ENCODE measurements at regions not wholly inside any gene's neighbourhood (a gene's known extent, or its start where the extent isn't known, plus 50 kb on each side); places are given as distances from the start of the nearest gene placed in this dataset.

DNA sequence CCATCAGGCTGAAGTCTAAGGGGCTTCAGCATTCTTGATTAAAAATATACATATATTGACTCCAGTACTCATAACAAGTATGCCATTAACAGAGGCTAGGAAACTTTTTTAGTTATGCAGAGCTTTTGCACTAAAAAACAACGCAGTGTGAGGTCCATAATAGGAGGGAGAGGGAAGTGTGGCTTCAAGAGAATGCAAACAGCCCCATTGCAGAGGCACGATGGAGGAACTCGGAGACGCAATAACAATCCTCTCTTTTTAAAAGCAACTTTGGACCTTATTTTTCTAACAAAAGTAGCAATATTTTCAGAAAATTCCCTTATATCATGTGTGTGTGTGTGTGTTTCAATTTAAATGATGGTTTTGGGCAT is 150.0 kb upstream of the PTCH1 start:
- H3K4me1 ChIP-seq (ENCODE audit: control insufficient read depth, insufficient read depth, low read length, poor library complexity, severe bottlenecking): no peaks in the 10 kb centered on the region
- H3K9me3 ChIP-seq (ENCODE audit: control insufficient read depth, low read length): no peaks in the 10 kb centered on the region

DNA sequence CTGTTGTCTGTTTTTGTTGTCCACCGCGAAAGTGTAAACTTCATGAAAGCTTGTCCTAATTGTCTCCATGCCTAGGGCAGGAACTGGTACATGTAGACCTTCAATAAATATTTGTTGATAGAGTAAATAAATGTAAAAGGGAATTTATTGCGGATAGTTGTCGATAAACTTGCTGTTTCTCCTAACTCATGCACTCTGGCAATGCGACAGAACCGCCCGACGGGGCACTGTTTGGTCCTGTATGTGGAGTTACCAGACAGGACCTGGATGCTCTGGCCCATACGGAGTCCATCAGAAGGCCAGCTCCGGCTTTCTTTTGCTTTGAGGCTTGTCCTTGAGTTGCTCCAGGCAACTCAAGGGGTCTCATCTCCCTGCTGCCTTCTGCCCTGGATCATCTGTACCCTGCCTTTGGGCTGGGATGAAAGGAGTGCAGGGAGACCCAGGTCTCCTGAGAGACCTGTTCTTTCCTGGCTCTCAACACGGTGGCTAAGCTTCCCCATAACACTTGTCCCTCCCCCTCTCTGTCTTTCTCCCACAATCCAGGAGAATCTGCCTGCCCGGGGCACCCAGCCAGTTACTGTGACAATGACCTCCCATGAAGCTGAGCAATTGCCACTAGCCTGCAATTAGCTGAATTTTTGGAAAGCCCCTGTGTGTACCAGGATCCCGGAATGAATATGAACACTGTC is 149.5 kb upstream of the PTCH1 start:
- Histone ChIP-seq H3K36me3 (ENCODE audit: control insufficient read depth, insufficient read depth, low read length) (no peaks in the 10 kb centered on the region), H3K27ac (ENCODE audit: insufficient read depth, low read length, poor library complexity, severe bottlenecking) (no peak overlapping the region), H3K9me3 (ENCODE audit: control insufficient read depth, low read length) (no peaks in the 10 kb centered on the region), H3K4me1 (ENCODE audit: control insufficient read depth, insufficient read depth, low read length, poor library complexity, severe bottlenecking) (no peaks in the 10 kb centered on the region), H3K27me3 (replicated peaks; ENCODE audit: control insufficient read depth, insufficient read depth, low read length, poor library complexity, severe bottlenecking) (no peaks in the 10 kb centered on the region), H3K4me3 (ENCODE audit: insufficient read depth, low read depth, low read length, poor library complexity, severe bottlenecking) (no peak overlapping the region)
- DNase-seq: no peak

More for the DNA sequence above, 150.0 kb upstream of the PTCH1 start:
- no peak overlapping the region for H3K4me3 ChIP-seq (ENCODE audit: insufficient read depth, low read depth, low read length, poor library complexity, severe bottlenecking)
- H3K27me3 ChIP-seq (replicated peaks; ENCODE audit: control insufficient read depth, insufficient read depth, low read length, poor library complexity, severe bottlenecking): no peaks in the 10 kb centered on the region
- no peak for DNase-seq
- H3K27ac ChIP-seq (ENCODE audit: insufficient read depth, low read length, poor library complexity, severe bottlenecking): no peak overlapping the region
- H3K36me3 ChIP-seq (ENCODE audit: control insufficient read depth, insufficient read depth, low read length): no peaks in the 10 kb centered on the region

DNA sequence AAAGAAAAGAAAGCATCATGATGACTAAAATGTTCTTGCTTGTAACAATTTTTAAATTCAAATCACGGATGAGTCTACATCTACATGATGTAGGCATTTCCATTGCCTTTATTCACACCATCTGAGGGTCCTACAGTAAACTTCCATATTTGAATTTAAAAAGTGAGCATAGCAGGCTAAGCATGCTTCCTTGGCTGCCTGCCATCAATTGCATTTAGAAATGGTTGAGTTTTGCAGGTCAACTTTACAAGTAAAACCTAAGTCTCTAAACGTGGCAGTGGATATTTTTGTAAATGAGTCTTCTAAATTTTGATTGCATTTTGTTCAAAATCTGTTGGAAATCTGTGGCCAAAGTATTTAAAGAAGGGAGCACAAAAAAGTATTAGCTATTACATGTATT is 136.5 kb upstream of the PTCH1 start:
- Histone ChIP-seq H3K4me3 (ENCODE audit: insufficient read depth, low read depth, low read length, poor library complexity, severe bottlenecking) (no peak overlapping the region), H3K36me3 (ENCODE audit: control insufficient read depth, insufficient read depth, low read length) (no peaks in the 10 kb centered on the region), H3K9me3 (ENCODE audit: control insufficient read depth, low read length) (no peaks in the 10 kb centered on the region), H3K4me1 (ENCODE audit: control insufficient read depth, insufficient read depth, low read length, poor library complexity, severe bottlenecking) (no peaks in the 10 kb centered on the region), H3K27me3 (replicated peaks; ENCODE audit: control insufficient read depth, insufficient read depth, low read length, poor library complexity, severe bottlenecking) (no peaks in the 10 kb centered on the region), H3K27ac (ENCODE audit: insufficient read depth, low read length, poor library complexity, severe bottlenecking) (no peak overlapping the region)
- DNase-seq: no peak

DNA sequence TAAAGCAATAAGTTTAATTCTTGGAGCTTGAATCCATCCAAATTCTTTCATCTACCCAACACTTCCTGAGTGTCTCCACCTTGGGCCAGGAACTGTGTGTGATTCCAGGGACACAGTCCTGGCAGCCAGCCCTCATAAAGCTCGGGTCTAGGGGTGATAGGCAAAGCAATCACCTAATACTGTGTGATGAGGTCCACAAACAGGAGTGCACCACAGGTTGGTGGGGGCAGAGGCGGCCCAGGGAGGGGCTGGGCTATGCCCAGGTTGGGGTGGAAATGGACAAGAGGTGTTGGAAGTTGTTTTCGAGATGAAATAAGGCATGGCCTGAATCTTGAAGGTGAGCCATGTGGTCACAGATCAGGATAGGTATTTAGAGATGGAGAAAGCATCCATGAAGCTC is 133.9 kb upstream of the PTCH1 start:
- Histone ChIP-seq H3K4me1 (ENCODE audit: control insufficient read depth, insufficient read depth, low read length, poor library complexity, severe bottlenecking) (no peaks in the 10 kb centered on the region), H3K27me3 (replicated peaks; ENCODE audit: control insufficient read depth, insufficient read depth, low read length, poor library complexity, severe bottlenecking) (no peaks in the 10 kb centered on the region), H3K27ac (ENCODE audit: insufficient read depth, low read length, poor library complexity, severe bottlenecking) (no peak overlapping the region), H3K9me3 (ENCODE audit: control insufficient read depth, low read length) (no peaks in the 10 kb centered on the region), H3K36me3 (ENCODE audit: control insufficient read depth, insufficient read depth, low read length) (no peaks in the 10 kb centered on the region), H3K4me3 (ENCODE audit: insufficient read depth, low read depth, low read length, poor library complexity, severe bottlenecking) (no peak overlapping the region)
- no peak for DNase-seq

DNA sequence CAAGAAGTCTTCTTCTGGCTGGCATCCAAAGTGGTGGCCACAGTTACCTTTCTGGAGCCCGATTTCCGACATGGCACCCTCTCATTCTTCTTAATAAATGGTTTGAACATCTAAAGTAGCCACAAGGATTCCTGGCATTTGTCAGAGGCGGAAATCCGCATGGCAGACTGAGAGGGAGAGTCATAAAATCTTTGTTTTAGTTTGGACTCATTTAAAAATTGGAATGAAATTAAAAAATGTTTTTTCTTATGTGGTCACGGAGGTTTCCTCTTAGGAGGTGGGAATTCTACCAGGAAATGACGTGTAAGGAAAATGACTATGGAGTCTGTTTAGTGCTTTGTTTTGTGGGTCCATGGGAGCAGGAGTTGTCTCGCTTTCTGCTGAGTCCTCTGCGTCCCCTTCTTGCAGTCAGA is 133.0 kb upstream of the PTCH1 start:
- Histone ChIP-seq H3K4me1 (ENCODE audit: control insufficient read depth, insufficient read depth, low read length, poor library complexity, severe bottlenecking) (no peaks in the 10 kb centered on the region), H3K27me3 (replicated peaks; ENCODE audit: control insufficient read depth, insufficient read depth, low read length, poor library complexity, severe bottlenecking) (no peaks in the 10 kb centered on the region), H3K4me3 (ENCODE audit: insufficient read depth, low read depth, low read length, poor library complexity, severe bottlenecking) (no peak overlapping the region), H3K27ac (ENCODE audit: insufficient read depth, low read length, poor library complexity, severe bottlenecking) (no peak overlapping the region), H3K9me3 (ENCODE audit: control insufficient read depth, low read length) (no peaks in the 10 kb centered on the region), H3K36me3 (ENCODE audit: control insufficient read depth, insufficient read depth, low read length) (no peaks in the 10 kb centered on the region)
- no peak for DNase-seq

DNA sequence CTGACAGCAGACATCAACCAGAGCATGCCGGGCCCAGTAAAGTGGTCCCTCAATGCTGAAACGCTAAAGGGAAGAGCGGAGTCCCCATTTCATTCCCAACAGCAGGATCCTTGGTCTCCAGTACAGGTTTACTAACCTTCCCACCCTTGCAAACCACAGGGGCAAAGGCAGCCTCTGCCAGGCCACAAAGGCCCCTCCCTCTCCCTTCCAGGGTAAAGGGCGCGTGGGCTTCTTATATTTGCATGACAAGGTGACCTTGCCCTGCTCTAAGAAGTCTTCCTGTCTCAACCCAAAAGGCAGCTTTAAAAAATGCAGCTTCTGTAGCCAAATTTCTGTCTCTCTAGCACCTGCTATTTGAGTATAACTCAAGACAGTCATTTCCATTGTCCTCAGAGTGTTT is 131.5 kb upstream of the PTCH1 start:
- no peak overlapping the region for H3K27ac ChIP-seq (ENCODE audit: insufficient read depth, low read length, poor library complexity, severe bottlenecking)
- no peaks in the 10 kb centered on the region for H3K36me3 ChIP-seq (ENCODE audit: control insufficient read depth, insufficient read depth, low read length)
- H3K4me3 ChIP-seq (ENCODE audit: insufficient read depth, low read depth, low read length, poor library complexity, severe bottlenecking): no peak overlapping the region
- H3K4me1 ChIP-seq (ENCODE audit: control insufficient read depth, insufficient read depth, low read length, poor library complexity, severe bottlenecking): no peaks in the 10 kb centered on the region
- no peaks in the 10 kb centered on the region for H3K27me3 ChIP-seq (replicated peaks; ENCODE audit: control insufficient read depth, insufficient read depth, low read length, poor library complexity, severe bottlenecking)
- H3K9me3 ChIP-seq (ENCODE audit: control insufficient read depth, low read length): no peaks in the 10 kb centered on the region
- DNase-seq: no peak

DNA sequence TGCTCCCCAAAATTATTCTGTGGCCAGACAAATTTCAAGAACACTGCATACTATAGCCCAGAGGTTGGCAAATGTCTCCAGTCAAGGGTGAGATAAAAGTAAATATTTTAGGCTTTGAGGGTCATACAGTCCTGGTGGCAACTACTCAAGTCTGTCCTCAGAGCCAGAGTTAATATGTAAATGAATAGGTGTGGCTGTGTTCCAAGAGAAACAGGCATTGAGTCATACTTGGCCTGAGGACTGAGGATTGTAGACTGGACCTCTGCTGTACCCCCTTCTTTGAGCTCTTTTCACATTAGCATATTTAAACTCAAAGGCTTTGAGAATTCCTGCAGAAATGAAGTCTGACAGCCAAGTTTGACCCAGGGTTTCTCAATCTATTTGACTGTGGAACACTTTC is 129.2 kb upstream of the PTCH1 start:
- Histone ChIP-seq H3K4me1 (ENCODE audit: control insufficient read depth, insufficient read depth, low read length, poor library complexity, severe bottlenecking) (no peaks in the 10 kb centered on the region), H3K27ac (ENCODE audit: insufficient read depth, low read length, poor library complexity, severe bottlenecking) (no peak overlapping the region), H3K27me3 (replicated peaks; ENCODE audit: control insufficient read depth, insufficient read depth, low read length, poor library complexity, severe bottlenecking) (no peaks in the 10 kb centered on the region), H3K4me3 (ENCODE audit: insufficient read depth, low read depth, low read length, poor library complexity, severe bottlenecking) (no peak overlapping the region), H3K9me3 (ENCODE audit: control insufficient read depth, low read length) (no peaks in the 10 kb centered on the region), H3K36me3 (ENCODE audit: control insufficient read depth, insufficient read depth, low read length) (no peaks in the 10 kb centered on the region)
- no peak for DNase-seq

DNA sequence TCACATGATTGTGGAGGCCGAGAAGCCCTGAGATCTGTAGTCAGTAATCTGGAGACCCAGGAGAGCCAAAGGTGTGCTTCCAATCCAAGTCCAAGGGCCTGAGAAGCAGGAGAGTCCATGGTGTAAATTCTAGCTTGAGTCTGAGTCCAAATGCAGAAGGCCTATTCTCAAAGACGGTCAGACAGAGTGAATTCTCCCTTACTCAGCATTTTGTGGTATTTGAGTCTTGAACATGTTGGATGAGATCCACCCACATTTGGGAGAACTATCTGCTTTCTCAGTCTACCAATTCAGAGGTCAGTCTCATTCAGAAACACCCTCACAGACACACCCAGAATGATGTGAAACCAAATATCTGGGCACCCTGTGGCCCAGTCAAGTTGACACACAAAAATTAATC is 128.8 kb upstream of the PTCH1 start:
- DNase-seq: no peak
- Histone ChIP-seq H3K27me3 (replicated peaks; ENCODE audit: control insufficient read depth, insufficient read depth, low read length, poor library complexity, severe bottlenecking) (no peaks in the 10 kb centered on the region), H3K36me3 (ENCODE audit: control insufficient read depth, insufficient read depth, low read length) (no peaks in the 10 kb centered on the region), H3K4me3 (ENCODE audit: insufficient read depth, low read depth, low read length, poor library complexity, severe bottlenecking) (no peak overlapping the region), H3K27ac (ENCODE audit: insufficient read depth, low read length, poor library complexity, severe bottlenecking) (no peak overlapping the region), H3K4me1 (ENCODE audit: control insufficient read depth, insufficient read depth, low read length, poor library complexity, severe bottlenecking) (no peaks in the 10 kb centered on the region), H3K9me3 (ENCODE audit: control insufficient read depth, low read length) (no peaks in the 10 kb centered on the region)

DNA sequence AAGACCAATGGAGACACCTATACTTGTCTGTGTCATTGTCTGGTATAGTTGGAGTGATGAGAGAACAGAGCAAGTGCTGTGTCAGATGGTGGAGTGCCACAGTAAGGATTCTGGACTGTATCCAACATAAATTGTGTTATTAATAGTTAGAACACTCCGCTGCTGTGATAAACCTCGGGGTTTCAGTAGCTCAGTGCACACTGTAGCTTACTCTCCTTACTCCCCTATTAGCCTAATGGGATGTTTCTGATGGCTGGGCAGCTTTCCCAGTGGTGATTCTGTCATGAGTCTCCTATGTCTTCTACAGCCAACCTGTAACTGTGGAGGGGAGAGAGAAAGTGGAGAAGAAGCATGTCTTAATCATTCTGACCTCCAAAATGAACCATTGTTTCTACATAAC is 127.6 kb upstream of the PTCH1 start:
- Histone ChIP-seq H3K4me1 (ENCODE audit: control insufficient read depth, insufficient read depth, low read length, poor library complexity, severe bottlenecking) (no peaks in the 10 kb centered on the region), H3K36me3 (ENCODE audit: control insufficient read depth, insufficient read depth, low read length) (no peaks in the 10 kb centered on the region), H3K27me3 (replicated peaks; ENCODE audit: control insufficient read depth, insufficient read depth, low read length, poor library complexity, severe bottlenecking) (no peaks in the 10 kb centered on the region), H3K4me3 (ENCODE audit: insufficient read depth, low read depth, low read length, poor library complexity, severe bottlenecking) (no peak overlapping the region), H3K9me3 (ENCODE audit: control insufficient read depth, low read length) (no peaks in the 10 kb centered on the region), H3K27ac (ENCODE audit: insufficient read depth, low read length, poor library complexity, severe bottlenecking) (no peak overlapping the region)
- DNase-seq: no peak

DNA sequence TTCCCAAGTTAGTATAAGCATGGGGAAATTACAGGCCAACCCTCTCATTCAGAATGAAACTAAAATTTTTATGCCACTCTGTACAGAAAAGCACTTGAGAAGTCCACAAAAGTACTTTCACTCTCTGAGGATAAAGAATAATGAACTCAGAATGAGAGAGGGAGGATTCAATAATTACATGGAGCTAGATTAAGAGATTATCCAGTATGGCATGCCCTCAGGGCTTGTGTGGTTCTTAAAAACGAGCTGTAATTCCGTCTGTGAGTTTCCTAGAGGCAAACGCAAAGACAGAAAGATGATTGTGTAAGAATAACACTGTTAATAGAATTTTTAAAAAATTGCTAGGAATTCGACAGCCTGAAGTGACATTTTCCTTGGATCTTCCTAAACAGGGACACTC is 126.8 kb upstream of the PTCH1 start:
- Histone ChIP-seq H3K27ac (ENCODE audit: insufficient read depth, low read length, poor library complexity, severe bottlenecking) (no peak overlapping the region), H3K4me3 (ENCODE audit: insufficient read depth, low read depth, low read length, poor library complexity, severe bottlenecking) (no peak overlapping the region), H3K27me3 (replicated peaks; ENCODE audit: control insufficient read depth, insufficient read depth, low read length, poor library complexity, severe bottlenecking) (no peaks in the 10 kb centered on the region), H3K36me3 (ENCODE audit: control insufficient read depth, insufficient read depth, low read length) (no peaks in the 10 kb centered on the region), H3K4me1 (ENCODE audit: control insufficient read depth, insufficient read depth, low read length, poor library complexity, severe bottlenecking) (no peaks in the 10 kb centered on the region), H3K9me3 (ENCODE audit: control insufficient read depth, low read length) (no peaks in the 10 kb centered on the region)
- no peak for DNase-seq

Data from effector memory CD4-positive, alpha-beta T cell (primary cell).